ENCODE measurements at regions not wholly inside any gene's neighbourhood (a gene's known extent, or its start where the extent isn't known, plus 50 kb on each side); places are given as distances from the start of the nearest gene placed in this dataset.
"Not testable (repeated sequence)": the region's sequence is repeated elsewhere in the genome, so short reads cannot be mapped to it uniquely, and the experiment has no call there.

DNA sequence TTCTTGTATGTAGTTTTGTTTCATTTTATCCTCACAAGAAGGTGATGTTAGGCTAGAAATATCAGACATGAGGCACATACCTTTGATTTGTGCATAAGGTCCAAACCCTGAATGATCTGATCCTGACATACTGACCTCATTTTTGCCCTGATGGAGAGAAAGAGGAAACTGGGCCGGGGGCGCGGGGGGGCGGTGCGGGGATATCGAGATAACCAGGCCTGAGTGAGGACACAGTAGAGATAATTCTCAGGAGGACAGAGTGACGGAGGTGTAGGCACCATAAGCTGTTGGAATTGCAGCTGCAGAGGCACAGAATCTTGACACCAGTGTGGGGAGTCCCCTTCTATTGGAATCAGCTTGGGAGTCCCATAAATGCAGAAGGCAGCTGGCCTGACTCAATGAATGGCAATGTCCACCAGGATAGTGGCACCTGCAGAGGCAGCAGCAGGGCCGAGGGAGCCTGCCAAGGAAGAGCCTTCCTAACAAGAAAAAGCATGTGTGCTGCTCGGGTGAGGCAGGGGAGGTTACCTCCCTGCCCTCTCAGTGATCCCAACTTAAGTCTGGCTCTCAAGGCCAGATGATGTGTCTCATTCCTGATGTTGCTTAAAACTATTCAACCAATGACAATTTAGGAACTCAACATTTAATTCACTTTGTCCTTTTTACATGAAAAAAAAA is 234.3 kb upstream of the MSX2 start:
- H3K27me3 Mint-ChIP-seq = peaks cover 0 to 10% (median 2%) of the 10 kb centered on the region in 3 donors
- H3K4me1 Mint-ChIP-seq = no peaks in the 10 kb centered on the region
- H3K27ac Mint-ChIP-seq = no peak overlapping the region
- H3K9me3 Mint-ChIP-seq = peaks cover 1 to 18% (median 6%) of the 10 kb centered on the region in 7 donors
- no peak overlapping the region for H3K4me3 Mint-ChIP-seq
- no peaks in the 10 kb centered on the region for H3K36me3 Mint-ChIP-seq
- DNase-seq = no peak
- no peak for ATAC-seq (ENCODE audit: low read depth in 2 of 2)

- no peak for ATAC-seq (ENCODE audit: low read depth in 2 of 2)
Measured at GRCh38 chr5:174490728-174491127, 233.7 kb upstream of the MSX2 start.

GRCh38 chr5:174491265-174491664 is 233.1 kb upstream of the MSX2 start:
- H3K4me1 Mint-ChIP-seq = no peaks in the 10 kb centered on the region
- H3K4me3 Mint-ChIP-seq = no peak overlapping the region
- ATAC-seq (ENCODE audit: low read depth in 2 of 2) = no peak
- no peaks in the 10 kb centered on the region for H3K36me3 Mint-ChIP-seq
- no peak for DNase-seq
- H3K27me3 Mint-ChIP-seq = peaks cover 0 to 4% (median 0%) of the 10 kb centered on the region in 3 donors
- no peak overlapping the region for H3K27ac Mint-ChIP-seq
- H3K9me3 Mint-ChIP-seq = peaks cover 0 to 18% (median 3%) of the 10 kb centered on the region in 7 donors

More at GRCh38 chr5:174490728-174491127, 233.7 kb upstream of the MSX2 start:
- H3K4me3 Mint-ChIP-seq = no peak overlapping the region
- H3K27ac Mint-ChIP-seq = no peak overlapping the region
- no peaks in the 10 kb centered on the region for H3K36me3 Mint-ChIP-seq
- H3K9me3 Mint-ChIP-seq = peaks cover 0 to 18% (median 3%) of the 10 kb centered on the region in 7 donors
- H3K27me3 Mint-ChIP-seq = peaks cover 0 to 5% (median 4%) of the 10 kb centered on the region in 3 donors
- DNase-seq = no peak
- H3K4me1 Mint-ChIP-seq = no peaks in the 10 kb centered on the region

DNA sequence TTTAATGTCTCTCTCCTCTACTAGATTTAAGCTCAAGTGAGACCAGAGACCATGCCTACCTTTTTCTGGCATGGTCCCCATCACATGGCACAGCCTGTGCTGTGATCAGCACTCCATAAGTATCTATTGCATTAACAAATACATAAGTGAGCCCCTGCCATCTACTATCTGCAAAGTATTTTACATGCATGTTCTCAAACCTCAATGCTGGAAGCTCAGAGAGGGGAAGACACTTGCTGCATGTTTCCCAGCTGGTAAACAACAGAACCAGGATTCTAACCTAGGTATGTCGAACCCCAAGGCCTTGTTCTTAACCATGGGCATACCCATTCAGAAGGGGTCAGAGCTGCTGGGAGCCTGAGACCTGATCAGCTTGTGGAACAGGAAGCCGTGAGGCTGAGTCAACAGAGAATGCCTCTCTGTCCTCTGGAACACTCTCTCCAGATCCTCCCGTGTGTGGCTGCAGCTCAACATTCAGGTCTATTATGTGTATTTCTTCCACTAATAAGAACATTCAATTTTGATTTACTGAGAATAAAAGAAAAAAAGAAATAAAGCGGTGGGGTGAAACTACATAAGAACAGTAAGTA is 232.5 kb upstream of the MSX2 start:
- Mint-ChIP-seq H3K27ac (no peak overlapping the region), H3K4me3 (no peak overlapping the region), H3K9me3 (peaks cover 0 to 15% (median 2%) of the 10 kb centered on the region in 7 donors), H3K36me3 (no peaks in the 10 kb centered on the region), H3K4me1 (no peaks in the 10 kb centered on the region), H3K27me3 (peaks cover 0 to 4% (median 0%) of the 10 kb centered on the region in 3 donors)
- ATAC-seq (ENCODE audit: low read depth in 2 of 2) (no peak), DNase-seq (no peak)

GRCh38 chr5:174493530-174493929 is 230.9 kb upstream of the MSX2 start:
- Mint-ChIP-seq H3K9me3 (peaks cover 3 to 18% (median 13%) of the 10 kb centered on the region in 7 donors), H3K36me3 (peaks cover 0 to 6% of the 10 kb centered on the region in 2 donors), H3K27me3 (peaks cover 0 to 4% (median 0%) of the 10 kb centered on the region in 3 donors), H3K27ac (no peak overlapping the region), H3K4me3 (no peak overlapping the region), H3K4me1 (no peaks in the 10 kb centered on the region)
- DNase-seq (no peak), ATAC-seq (ENCODE audit: low read depth in 2 of 2) (no peak)

- Mint-ChIP-seq H3K9me3 (peaks cover 9 to 32% (median 23%) of the 10 kb centered on the region in 7 donors), H3K4me3 (peak overlapping the region in 1 of 8 donors; percentile 74), H3K36me3 (peaks cover 4 to 15% of the 10 kb centered on the region in 2 donors)
- not testable (repeated sequence) for H3K27me3 Mint-ChIP-seq; DNase-seq; ATAC-seq (ENCODE audit: low read depth in 2 of 2); H3K4me1 Mint-ChIP-seq; H3K27ac Mint-ChIP-seq
Measured at GRCh38 chr5:174497939-174498338, 226.4 kb upstream of the MSX2 start.

- peaks cover 9 to 32% (median 22%) of the 10 kb centered on the region in 7 donors for H3K9me3 Mint-ChIP-seq
- not testable (repeated sequence) for H3K27ac Mint-ChIP-seq; H3K4me1 Mint-ChIP-seq; DNase-seq; H3K4me3 Mint-ChIP-seq; H3K27me3 Mint-ChIP-seq; ATAC-seq (ENCODE audit: low read depth in 2 of 2)
- peaks cover 4 to 15% of the 10 kb centered on the region in 2 donors for H3K36me3 Mint-ChIP-seq
Measured at GRCh38 chr5:174498575-174498974, 225.8 kb upstream of the MSX2 start.

- Mint-ChIP-seq H3K4me1 (no peaks in the 10 kb centered on the region), H3K27ac (no peak overlapping the region), H3K4me3 (no peak overlapping the region), H3K36me3 (peaks cover 4 to 15% of the 10 kb centered on the region in 2 donors), H3K27me3 (no peaks in the 10 kb centered on the region), H3K9me3 (peaks cover 13 to 37% (median 22%) of the 10 kb centered on the region in 7 donors)
- ATAC-seq (ENCODE audit: low read depth in 2 of 2) (no peak), DNase-seq (no peak)
Measured at GRCh38 chr5:174500636-174501035, 223.7 kb upstream of the MSX2 start.

GRCh38 chr5:174501461-174502069 is 222.8 kb upstream of the MSX2 start:
- peaks cover 4 to 15% of the 10 kb centered on the region in 2 donors for H3K36me3 Mint-ChIP-seq
- peaks cover 11 to 32% (median 21%) of the 10 kb centered on the region in 7 donors for H3K9me3 Mint-ChIP-seq
- no peak overlapping the region for H3K27ac Mint-ChIP-seq
- DNase-seq = no peak
- no peak overlapping the region for H3K4me3 Mint-ChIP-seq
- H3K27me3 Mint-ChIP-seq = peaks cover 0 to 3% (median 0%) of the 10 kb centered on the region in 3 donors
- no peaks in the 10 kb centered on the region for H3K4me1 Mint-ChIP-seq
- no peak for ATAC-seq (ENCODE audit: low read depth in 2 of 2)

DNA sequence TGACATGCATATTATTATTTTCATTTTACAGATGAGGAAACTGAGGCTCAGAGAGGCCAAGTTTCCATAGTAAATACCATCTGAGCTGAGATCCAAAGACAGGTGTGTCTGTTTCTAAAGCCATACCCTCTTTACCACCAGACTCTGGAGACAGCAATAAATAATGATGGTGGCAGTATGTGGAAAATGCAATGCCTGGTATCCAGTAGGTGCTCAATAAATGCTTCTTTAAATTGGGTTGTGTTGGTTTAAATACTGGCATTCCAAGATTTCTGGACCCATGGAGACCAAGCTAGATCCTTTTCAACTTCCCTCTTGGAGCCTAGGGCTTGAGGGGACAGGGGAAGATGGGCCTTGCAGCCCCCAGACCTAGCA is 221.3 kb upstream of the MSX2 start:
- Mint-ChIP-seq H3K36me3 (peaks cover 4 to 11% of the 10 kb centered on the region in 2 donors), H3K4me1 (no peaks in the 10 kb centered on the region), H3K27ac (no peak overlapping the region), H3K4me3 (no peak overlapping the region), H3K9me3 (peaks cover 8 to 26% (median 12%) of the 10 kb centered on the region in 7 donors), H3K27me3 (peaks cover 0 to 4% (median 3%) of the 10 kb centered on the region in 3 donors)
- DNase-seq (no peak), ATAC-seq (ENCODE audit: low read depth in 2 of 2) (no peak)

DNA sequence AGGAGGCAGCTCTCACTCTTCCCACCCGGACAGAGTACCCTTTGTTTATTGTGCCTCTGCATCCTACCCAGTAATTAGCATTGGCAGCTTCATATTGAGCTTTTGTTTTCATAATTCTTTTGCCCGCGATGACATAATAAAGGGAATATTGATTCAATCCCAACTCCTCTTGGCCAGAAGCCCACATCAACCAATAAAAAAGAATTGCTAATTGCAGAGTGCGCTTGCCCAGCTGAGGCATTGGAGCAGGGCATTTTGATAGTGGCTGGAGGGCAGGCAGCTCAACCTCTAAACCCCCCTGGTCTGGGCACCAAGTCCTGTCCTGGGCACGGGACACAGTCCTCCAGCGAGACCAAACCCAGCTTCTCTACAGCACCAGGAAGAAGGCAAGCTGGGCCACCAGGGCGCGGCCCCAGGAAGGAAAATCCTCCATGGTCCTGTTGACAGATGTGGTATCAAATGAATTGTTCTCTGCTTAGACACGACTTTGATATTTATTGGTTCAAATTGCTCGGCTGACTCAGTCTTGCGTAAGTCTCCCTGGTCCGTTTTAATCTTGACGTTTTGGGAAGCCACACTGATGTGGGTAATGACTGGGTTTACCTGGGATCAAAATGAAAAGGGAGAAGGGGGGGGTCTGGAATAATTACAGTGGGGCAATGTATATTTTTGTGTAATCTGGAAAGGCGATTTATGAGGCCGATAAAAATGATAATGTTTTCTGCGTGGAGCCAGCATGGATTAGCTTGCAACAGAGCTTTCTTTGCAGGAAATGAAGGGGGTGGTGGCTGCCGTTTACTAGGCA is 220.7 kb upstream of the MSX2 start:
- no peak overlapping the region for H3K27ac Mint-ChIP-seq
- ATAC-seq (ENCODE audit: low read depth in 2 of 2) = no peak
- no peak for DNase-seq
- peaks cover 0 to 5% (median 3%) of the 10 kb centered on the region in 3 donors for H3K27me3 Mint-ChIP-seq
- H3K36me3 Mint-ChIP-seq = peaks cover 4 to 9% of the 10 kb centered on the region in 2 donors
- H3K9me3 Mint-ChIP-seq = peaks cover 5 to 22% (median 10%) of the 10 kb centered on the region in 7 donors
- no peaks in the 10 kb centered on the region for H3K4me1 Mint-ChIP-seq
- H3K4me3 Mint-ChIP-seq = no peak overlapping the region

DNA sequence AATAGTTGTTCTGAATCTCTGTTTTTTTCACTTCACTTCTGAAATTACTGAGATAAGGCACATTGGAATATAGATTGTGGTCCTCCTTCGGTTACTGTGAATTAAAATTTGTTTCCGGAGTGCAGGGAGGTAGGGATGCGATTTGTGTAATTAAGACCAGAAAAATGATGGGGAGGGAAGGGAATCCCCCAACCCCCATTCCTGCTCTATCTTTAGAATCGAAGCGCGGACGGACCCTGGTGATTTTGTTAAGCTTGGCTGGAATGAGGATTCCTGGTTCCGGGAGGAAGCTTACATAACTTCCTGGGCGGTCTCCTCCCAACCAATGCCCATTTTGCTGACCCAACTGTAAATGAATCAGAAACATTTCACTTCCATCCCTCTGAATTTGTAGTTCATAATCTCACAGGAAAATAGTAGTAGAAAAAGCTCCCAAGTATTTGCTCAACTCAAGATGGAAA is 220.1 kb upstream of the MSX2 start:
- ATAC-seq (ENCODE audit: low read depth in 2 of 2) = no peak
- no peak overlapping the region for H3K4me3 Mint-ChIP-seq

DNA sequence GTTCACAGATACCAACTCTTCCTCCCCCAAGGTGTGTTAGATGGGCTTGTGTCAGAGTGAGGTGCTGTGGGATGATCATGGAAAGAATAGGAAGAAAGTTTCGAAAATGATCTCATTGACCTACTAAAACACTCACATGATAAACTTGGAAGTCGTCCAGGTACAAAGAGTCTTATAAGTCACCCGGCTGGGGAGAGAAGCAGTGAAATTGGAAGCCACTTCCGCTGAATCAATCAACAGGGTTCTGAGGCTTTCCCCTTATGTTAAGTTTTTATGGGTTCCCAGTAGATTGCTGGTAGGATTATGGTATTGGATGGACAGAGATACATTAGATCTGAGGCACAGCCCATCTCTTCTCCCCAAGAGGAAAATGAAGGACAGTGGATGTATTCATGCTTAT is 218.8 kb upstream of the MSX2 start:
- Mint-ChIP-seq H3K36me3 (no peaks in the 10 kb centered on the region), H3K4me1 (no peaks in the 10 kb centered on the region), H3K9me3 (peaks cover 0 to 16% (median 4%) of the 10 kb centered on the region in 7 donors), H3K27ac (no peak overlapping the region), H3K4me3 (no peak overlapping the region), H3K27me3 (peaks cover 0 to 5% (median 3%) of the 10 kb centered on the region in 3 donors)
- DNase-seq (no peak), ATAC-seq (ENCODE audit: low read depth in 2 of 2) (no peak)

More for the DNA sequence above, 220.1 kb upstream of the MSX2 start:
- Mint-ChIP-seq H3K27me3 (peaks cover 0 to 5% (median 3%) of the 10 kb centered on the region in 3 donors), H3K9me3 (peaks cover 2 to 20% (median 8%) of the 10 kb centered on the region in 7 donors), H3K27ac (no peak overlapping the region), H3K36me3 (peaks cover 4 to 9% of the 10 kb centered on the region in 2 donors), H3K4me1 (no peaks in the 10 kb centered on the region)
- DNase-seq = no peak

Measured in naive B cell (primary cell).